Sigmoid colon (tissue), 4 donors: ENCODE measurements at regions not wholly inside any gene's neighbourhood (a gene's known extent, or its start where the extent isn't known, plus 50 kb on each side); places are given as distances from the start of the nearest gene placed in this dataset.

Experiments used
- EP300 ChIP-seq, 4 donors: sonication (generic); formaldehyde crosslinking; IDR thresholded peaks; one replicate each; pipeline ENCODE4 v1.6.1; 2017; ENCODE audit warnings: antibody characterized with exemption in 4 of 4
- POLR2A ChIP-seq, 2 donors: fragments of 450-650 bp; IDR thresholded peaks; one replicate each; pipeline ENCODE4 v1.6.1; 2016; ENCODE audit warnings: antibody characterized with exemption in 2 of 2, mild to moderate bottlenecking in 2 of 2, moderate library complexity in 2 of 2
- POLR2AphosphoS5 ChIP-seq, 4 donors: sonication (generic); formaldehyde crosslinking; IDR thresholded peaks; one replicate each; pipeline ENCODE4 v1.6.1; 2017; ENCODE audit warnings: antibody characterized with exemption in 4 of 4
- TF ChIP-seq, protein P1 (sequence below), 4 experiments: fragments of 450-650 bp in 3 of 4; fragments of 200-600 bp in 1 of 4; IDR thresholded peaks; one replicate each; pipeline ENCODE4 v1.5.1; 2016 to 2019; ENCODE audit warnings: antibody characterized with exemption in 4 of 4, mild to moderate bottlenecking in 3 of 4, moderate library complexity in 2 of 4

- TF ChIP-seq, protein P1, sequence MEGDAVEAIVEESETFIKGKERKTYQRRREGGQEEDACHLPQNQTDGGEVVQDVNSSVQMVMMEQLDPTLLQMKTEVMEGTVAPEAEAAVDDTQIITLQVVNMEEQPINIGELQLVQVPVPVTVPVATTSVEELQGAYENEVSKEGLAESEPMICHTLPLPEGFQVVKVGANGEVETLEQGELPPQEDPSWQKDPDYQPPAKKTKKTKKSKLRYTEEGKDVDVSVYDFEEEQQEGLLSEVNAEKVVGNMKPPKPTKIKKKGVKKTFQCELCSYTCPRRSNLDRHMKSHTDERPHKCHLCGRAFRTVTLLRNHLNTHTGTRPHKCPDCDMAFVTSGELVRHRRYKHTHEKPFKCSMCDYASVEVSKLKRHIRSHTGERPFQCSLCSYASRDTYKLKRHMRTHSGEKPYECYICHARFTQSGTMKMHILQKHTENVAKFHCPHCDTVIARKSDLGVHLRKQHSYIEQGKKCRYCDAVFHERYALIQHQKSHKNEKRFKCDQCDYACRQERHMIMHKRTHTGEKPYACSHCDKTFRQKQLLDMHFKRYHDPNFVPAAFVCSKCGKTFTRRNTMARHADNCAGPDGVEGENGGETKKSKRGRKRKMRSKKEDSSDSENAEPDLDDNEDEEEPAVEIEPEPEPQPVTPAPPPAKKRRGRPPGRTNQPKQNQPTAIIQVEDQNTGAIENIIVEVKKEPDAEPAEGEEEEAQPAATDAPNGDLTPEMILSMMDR (IDR thresholded peaks at IDR 0.05): no peak
- no peak for TF ChIP-seq POLR2AphosphoS5 (IDR thresholded peaks at IDR 0.05)
- TF ChIP-seq EP300 (IDR thresholded peaks at IDR 0.05): no peak
- TF ChIP-seq POLR2A (IDR thresholded peaks at IDR 0.05): no peak
These were observed 104.4 kb upstream of the SALL4 start for GRCh38 chr20:51906679-51907078.
